ENCODE measurements at regions not wholly inside any gene's neighbourhood (a gene's known extent, or its start where the extent isn't known, plus 50 kb on each side); places are given as distances from the start of the nearest gene placed in this dataset.

- H3K27me3 ChIP-seq (ENCODE audit: control insufficient read depth in 1 of 2, insufficient read depth in 2 of 2, low read length in 2 of 2): no peaks in the 10 kb centered on the region
- Mint-ChIP-seq H3K4me1 (ENCODE audit: low read depth) (no peaks in the 10 kb centered on the region), H3K9me3 (no peaks in the 10 kb centered on the region), H3K27ac (no peak overlapping the region), H3K36me3 (ENCODE audit: low read depth) (no peaks in the 10 kb centered on the region), H3K27me3 (no peaks in the 10 kb centered on the region), H3K4me3 (no peak overlapping the region)
- no peak overlapping the region for H3K27ac ChIP-seq (ENCODE audit: low read depth in 1 of 2, low read length in 2 of 2)
- no peak overlapping the region for H3K4me3 ChIP-seq (ENCODE audit: low read length)
- H3K4me1 ChIP-seq (ENCODE audit: insufficient read depth, low read length): no peaks in the 10 kb centered on the region
- ChIA-PET POLR2A (no interaction called here), CTCF (no interaction called here)
- H3K36me3 ChIP-seq (ENCODE audit: insufficient read depth, low read length): no peaks in the 10 kb centered on the region
- intact Hi-C loops (cut with DNase I, micrococcal nuclease): no loop called here
- no peaks in the 10 kb centered on the region for H3K9me3 ChIP-seq (ENCODE audit: control insufficient read depth in 1 of 2, insufficient read depth in 1 of 2, low read length in 2 of 2)
- TF ChIP-seq, protein P1, sequence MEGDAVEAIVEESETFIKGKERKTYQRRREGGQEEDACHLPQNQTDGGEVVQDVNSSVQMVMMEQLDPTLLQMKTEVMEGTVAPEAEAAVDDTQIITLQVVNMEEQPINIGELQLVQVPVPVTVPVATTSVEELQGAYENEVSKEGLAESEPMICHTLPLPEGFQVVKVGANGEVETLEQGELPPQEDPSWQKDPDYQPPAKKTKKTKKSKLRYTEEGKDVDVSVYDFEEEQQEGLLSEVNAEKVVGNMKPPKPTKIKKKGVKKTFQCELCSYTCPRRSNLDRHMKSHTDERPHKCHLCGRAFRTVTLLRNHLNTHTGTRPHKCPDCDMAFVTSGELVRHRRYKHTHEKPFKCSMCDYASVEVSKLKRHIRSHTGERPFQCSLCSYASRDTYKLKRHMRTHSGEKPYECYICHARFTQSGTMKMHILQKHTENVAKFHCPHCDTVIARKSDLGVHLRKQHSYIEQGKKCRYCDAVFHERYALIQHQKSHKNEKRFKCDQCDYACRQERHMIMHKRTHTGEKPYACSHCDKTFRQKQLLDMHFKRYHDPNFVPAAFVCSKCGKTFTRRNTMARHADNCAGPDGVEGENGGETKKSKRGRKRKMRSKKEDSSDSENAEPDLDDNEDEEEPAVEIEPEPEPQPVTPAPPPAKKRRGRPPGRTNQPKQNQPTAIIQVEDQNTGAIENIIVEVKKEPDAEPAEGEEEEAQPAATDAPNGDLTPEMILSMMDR (IDR thresholded peaks at IDR 0.05): no peak
- no peak for ATAC-seq (ENCODE audit: poor library complexity)
- DNase-seq: no peak
Observed at GRCh38 chr9:1328341-1328740, 278.2 kb downstream of the DMRT2 start.

- no peak overlapping the region for H3K4me3 Mint-ChIP-seq
- CTCF ChIA-PET: no interaction called here
- TF ChIP-seq, protein P1 (IDR thresholded peaks at IDR 0.05): no peak
- Histone ChIP-seq H3K27ac (ENCODE audit: low read depth in 1 of 2, low read length in 2 of 2) (no peak overlapping the region), H3K36me3 (ENCODE audit: insufficient read depth, low read length) (no peaks in the 10 kb centered on the region), H3K27me3 (ENCODE audit: control insufficient read depth in 1 of 2, insufficient read depth in 2 of 2, low read length in 2 of 2) (no peaks in the 10 kb centered on the region), H3K4me3 (ENCODE audit: low read length) (no peak overlapping the region), H3K4me1 (ENCODE audit: insufficient read depth, low read length) (no peaks in the 10 kb centered on the region), H3K9me3 (ENCODE audit: control insufficient read depth in 1 of 2, insufficient read depth in 1 of 2, low read length in 2 of 2) (no peaks in the 10 kb centered on the region)
- H3K9me3 Mint-ChIP-seq: no peaks in the 10 kb centered on the region
- no peak for DNase-seq
- H3K27ac Mint-ChIP-seq: no peak overlapping the region
- no peak for ATAC-seq (ENCODE audit: poor library complexity)
- no peaks in the 10 kb centered on the region for H3K36me3 Mint-ChIP-seq (ENCODE audit: low read depth)
- POLR2A ChIA-PET: no interaction called here
- no peaks in the 10 kb centered on the region for H3K27me3 Mint-ChIP-seq
- intact Hi-C loops (cut with DNase I, micrococcal nuclease): no loop called here
- H3K4me1 Mint-ChIP-seq (ENCODE audit: low read depth): no peaks in the 10 kb centered on the region
Observed at GRCh38 chr9:1331546-1332038, 281.4 kb downstream of the DMRT2 start.

- Histone ChIP-seq H3K36me3 (ENCODE audit: insufficient read depth, low read length) (no peaks in the 10 kb centered on the region), H3K4me1 (ENCODE audit: insufficient read depth, low read length) (no peaks in the 10 kb centered on the region), H3K27me3 (ENCODE audit: control insufficient read depth in 1 of 2, insufficient read depth in 2 of 2, low read length in 2 of 2) (no peaks in the 10 kb centered on the region), H3K9me3 (ENCODE audit: control insufficient read depth in 1 of 2, insufficient read depth in 1 of 2, low read length in 2 of 2) (no peaks in the 10 kb centered on the region), H3K4me3 (ENCODE audit: low read length) (no peak overlapping the region), H3K27ac (ENCODE audit: low read depth in 1 of 2, low read length in 2 of 2) (no peak overlapping the region)
- no peaks in the 10 kb centered on the region for H3K9me3 Mint-ChIP-seq
- ChIA-PET POLR2A (no interaction called here), CTCF (no interaction called here)
- H3K27me3 Mint-ChIP-seq: no peaks in the 10 kb centered on the region
- no peaks in the 10 kb centered on the region for H3K4me1 Mint-ChIP-seq (ENCODE audit: low read depth)
- no peaks in the 10 kb centered on the region for H3K36me3 Mint-ChIP-seq (ENCODE audit: low read depth)
- no peak overlapping the region for H3K4me3 Mint-ChIP-seq
- no peak for DNase-seq
- no peak overlapping the region for H3K27ac Mint-ChIP-seq
- TF ChIP-seq, protein P1 (IDR thresholded peaks at IDR 0.05): no peak
- no peak for ATAC-seq (ENCODE audit: poor library complexity)
- intact Hi-C loops (cut with DNase I, micrococcal nuclease): no loop called here
Observed at GRCh38 chr9:1332156-1332555, 282.0 kb downstream of the DMRT2 start.
